ENCODE measurements at regions not wholly inside any gene's neighbourhood (a gene's known extent, or its start where the extent isn't known, plus 50 kb on each side); places are given as distances from the start of the nearest gene placed in this dataset.

DNA sequence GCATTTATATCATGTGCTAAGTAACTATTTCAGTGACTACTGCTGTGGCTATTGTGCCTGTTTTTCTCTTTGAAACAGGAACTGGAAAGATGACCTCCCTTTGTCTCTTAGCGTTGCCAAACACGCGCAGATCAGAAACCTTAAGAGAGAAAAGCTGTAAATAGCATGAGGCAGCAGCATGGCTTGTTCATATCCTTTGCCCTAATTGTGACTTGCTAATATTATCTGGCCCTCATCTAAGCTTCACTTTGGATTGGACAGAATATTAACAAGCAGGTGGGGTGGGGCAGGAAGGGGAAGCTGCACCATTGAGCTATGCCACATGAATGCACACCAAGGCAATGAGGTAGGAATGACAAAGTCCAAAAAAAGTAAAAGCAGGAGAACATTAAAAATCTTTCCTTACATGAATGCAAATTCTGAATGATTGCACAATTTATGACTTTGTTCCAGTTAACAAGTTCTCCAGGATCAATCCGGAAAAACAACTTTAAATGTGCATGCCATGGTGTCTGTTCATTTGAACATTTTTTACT lies 128.4 kb downstream of the IRS1 start:
- TF ChIP-seq POLR2AphosphoS5 (IDR thresholded peaks at IDR 0.05; ENCODE audit: low read depth, low read length) (no peak), TAF1 (IDR thresholded peaks at IDR 0.05; ENCODE audit: low read depth, low read length) (no peak), POLR2A (IDR thresholded peaks at IDR 0.05; ENCODE audit: low read depth, low read length) (no peak), POU2F2 (IDR thresholded peaks at IDR 0.05; ENCODE audit: low read depth, low read length) (no peak)
